Activated naive CD8-positive, alpha-beta T cell treated with anti-CD3 and anti-CD28 coated beads, Interleukin-2, amount 10 ng/mL, durations not matched to agents 7 days and 5 days (primary cell): ENCODE measurements at regions not wholly inside any gene's neighbourhood (a gene's known extent, or its start where the extent isn't known, plus 50 kb on each side); places are given as distances from the start of the nearest gene placed in this dataset.
"Not testable (repeated sequence)": the region's sequence is repeated elsewhere in the genome, so short reads cannot be mapped to it uniquely, and the experiment has no call there.

Experiments
- ATAC-seq: fragments of 150-1000 bp; cut with Tn5 transposase; one replicate; pipeline ENCODE4 v1.10.0; 2021; ENCODE audit warnings: low read depth, moderate library complexity
- POLR2A ChIA-PET: fragments of 350-600 bp; sonication (Branson Sonifier 250); formaldehyde crosslinking; loops from one replicate; lab custom pipeline; 2021; ENCODE audit warnings: antibody characterized with exemption; lab: Charles Lee
- DNase-seq: peaks from one replicate; pipeline ENCODE4 v3.0.0; 2021
- H3K27ac Mint-ChIP-seq: one replicate; pipeline ENCODE4 v1.8.0; 2022; ENCODE audit warnings: mild to moderate bottlenecking, mixed read lengths
- H3K27me3 Mint-ChIP-seq: one replicate; pipeline ENCODE4 v1.8.0; 2022; ENCODE audit warnings: mild to moderate bottlenecking, moderate library complexity, mixed read lengths
- H3K36me3 Mint-ChIP-seq: one replicate; pipeline ENCODE4 v1.8.0; 2021; ENCODE audit warnings: mild to moderate bottlenecking, mixed read lengths
- H3K4me1 Mint-ChIP-seq: one replicate; pipeline ENCODE4 v1.8.0; 2021; ENCODE audit warnings: mixed read lengths
- H3K4me3 Mint-ChIP-seq: one replicate; pipeline ENCODE4 v1.8.0; 2022; ENCODE audit warnings: mild to moderate bottlenecking, moderate library complexity, mixed read lengths
- H3K9me3 Mint-ChIP-seq: one replicate; pipeline ENCODE4 v1.8.0; 2021; ENCODE audit warnings: mixed read lengths

DNA sequence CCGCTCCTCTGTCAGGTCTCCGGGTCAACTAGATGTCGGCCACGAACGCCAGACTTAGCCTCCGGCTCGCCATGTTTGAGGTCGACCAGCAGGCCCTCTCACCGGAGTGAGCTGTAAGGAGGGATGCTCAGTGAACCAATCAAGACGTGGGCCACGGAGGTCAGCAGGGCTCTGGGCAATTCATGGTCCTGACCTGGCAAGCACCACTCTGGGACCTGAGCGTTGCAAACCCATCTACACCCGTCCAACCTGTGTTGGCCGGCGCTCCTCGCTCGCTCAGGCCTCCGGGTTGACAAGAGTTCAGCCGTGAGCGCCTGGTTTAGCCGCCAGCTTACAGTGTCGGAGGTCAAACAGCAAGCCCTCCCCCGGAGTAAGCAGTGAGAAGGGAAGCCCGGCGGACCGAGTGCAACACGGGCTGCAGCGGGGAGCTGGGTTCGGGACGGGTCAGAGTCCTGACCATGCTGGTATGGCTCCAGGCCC is 1361.9 kb downstream of the UQCRFS1 start:
- H3K27ac Mint-ChIP-seq = no peak overlapping the region

DNA sequence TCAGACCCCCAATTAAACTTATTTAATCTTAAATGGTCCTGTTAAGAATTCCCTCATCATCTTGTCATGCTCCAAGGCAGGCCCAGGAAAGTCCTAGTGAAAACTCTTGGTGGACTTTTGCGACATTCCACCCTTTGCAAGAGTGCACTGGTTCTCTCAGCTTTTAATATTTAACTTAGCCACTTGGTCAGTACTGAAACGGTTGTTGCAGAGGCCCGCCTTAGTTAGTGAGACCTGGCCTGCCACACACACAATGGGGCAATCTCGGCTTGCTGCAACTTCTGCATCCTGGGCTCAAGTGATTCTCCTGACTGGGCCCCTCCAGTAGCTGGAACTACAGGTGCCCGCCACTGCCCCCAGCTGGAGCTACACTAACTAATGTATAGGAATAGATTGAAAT is 1366.0 kb downstream of the UQCRFS1 start:
- Mint-ChIP-seq H3K4me3 (no peak overlapping the region), H3K9me3 (peaks cover 38% of the 10 kb centered on the region), H3K4me1 (no peaks in the 10 kb centered on the region), H3K27me3 (no peaks in the 10 kb centered on the region), H3K36me3 (peaks cover 3% of the 10 kb centered on the region), H3K27ac (no peak overlapping the region)
- POLR2A ChIA-PET = no interaction called here
- ATAC-seq (no peak), DNase-seq (no peak)

More for the DNA sequence above, 1361.9 kb downstream of the UQCRFS1 start:
- H3K9me3 Mint-ChIP-seq = peaks cover 31% of the 10 kb centered on the region
- no peaks in the 10 kb centered on the region for H3K4me1 Mint-ChIP-seq
- H3K4me3 Mint-ChIP-seq = no peak overlapping the region
- ATAC-seq (no peak), DNase-seq (no peak)
- POLR2A ChIA-PET = no interaction called here
- H3K36me3 Mint-ChIP-seq = no peaks in the 10 kb centered on the region
- no peaks in the 10 kb centered on the region for H3K27me3 Mint-ChIP-seq

DNA sequence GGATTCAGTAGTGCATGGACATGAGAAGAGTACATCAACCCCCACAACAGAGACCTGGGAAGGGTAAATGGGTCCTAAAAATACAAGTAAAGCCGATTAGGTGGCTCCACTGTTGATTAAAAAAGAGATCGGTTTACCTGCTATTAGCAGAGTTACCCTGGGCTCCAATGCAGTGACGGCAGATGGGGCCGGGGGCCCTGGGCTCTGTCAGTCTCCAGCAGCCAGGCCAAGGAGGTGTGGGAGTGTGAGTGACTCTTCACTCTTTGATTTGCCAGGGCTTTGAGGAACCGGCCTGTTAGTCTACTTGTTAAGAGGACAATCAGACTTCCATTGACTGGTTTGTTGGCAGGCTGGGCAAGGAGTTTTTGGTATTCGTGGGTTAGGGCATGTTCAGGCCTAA is 1368.7 kb downstream of the UQCRFS1 start:
- no peak for DNase-seq
- POLR2A ChIA-PET = no interaction called here
- Mint-ChIP-seq H3K27me3 (no peaks in the 10 kb centered on the region), H3K9me3 (peaks cover 42% of the 10 kb centered on the region), H3K4me3 (no peak overlapping the region), H3K36me3 (peaks cover 3% of the 10 kb centered on the region), H3K27ac (no peak overlapping the region), H3K4me1 (no peaks in the 10 kb centered on the region)
- no peak for ATAC-seq

DNA sequence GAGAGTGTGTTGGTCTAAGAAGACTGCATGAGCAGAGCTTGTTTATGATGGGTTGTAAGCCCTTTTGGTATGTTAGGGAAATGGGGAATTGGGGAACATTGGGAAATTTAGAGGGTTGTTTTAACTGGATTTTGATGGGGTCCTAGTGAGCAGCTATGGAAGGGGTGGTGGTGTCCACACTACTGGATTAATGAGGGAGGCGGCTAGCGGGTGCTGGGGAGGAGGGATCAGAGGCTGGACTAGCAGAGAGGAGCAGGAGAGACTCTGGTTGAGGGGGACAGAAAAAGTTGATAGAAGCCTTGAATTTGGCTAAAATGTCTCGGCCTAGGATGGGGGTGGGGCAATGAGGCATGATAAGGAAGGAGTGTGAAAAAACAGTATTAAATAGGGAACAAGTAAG is 1369.1 kb downstream of the UQCRFS1 start:
- Mint-ChIP-seq H3K27me3 (no peaks in the 10 kb centered on the region), H3K9me3 (peaks cover 38% of the 10 kb centered on the region), H3K36me3 (peaks cover 3% of the 10 kb centered on the region), H3K4me1 (no peaks in the 10 kb centered on the region), H3K4me3 (no peak overlapping the region), H3K27ac (no peak overlapping the region)
- DNase-seq (no peak), ATAC-seq (no peak)
- POLR2A ChIA-PET = no interaction called here

DNA sequence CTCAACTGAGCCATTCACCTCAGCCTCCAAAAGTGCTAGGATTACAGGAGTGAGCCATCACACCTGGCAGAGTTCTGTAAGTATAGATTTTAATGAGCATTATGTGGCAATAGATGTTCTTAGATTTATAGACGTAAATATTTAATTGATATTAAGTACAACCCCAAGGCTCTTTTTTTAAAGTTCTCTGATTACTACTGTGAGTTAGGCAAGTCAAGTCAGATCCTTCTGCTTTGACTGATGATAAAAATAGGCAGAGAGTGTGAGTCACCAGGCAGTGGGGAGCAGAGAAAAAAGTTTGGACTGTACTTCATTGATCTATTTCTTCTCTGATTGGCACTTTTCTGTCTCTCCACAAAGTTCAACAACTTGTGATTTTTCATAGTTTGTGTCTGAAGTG is 1379.9 kb downstream of the UQCRFS1 start:
- Mint-ChIP-seq H3K4me1 (no peaks in the 10 kb centered on the region), H3K27ac (no peak overlapping the region), H3K4me3 (no peak overlapping the region), H3K36me3 (no peaks in the 10 kb centered on the region), H3K27me3 (no peaks in the 10 kb centered on the region), H3K9me3 (peaks cover 12% of the 10 kb centered on the region)
- ATAC-seq (no peak), DNase-seq (no peak)
- POLR2A ChIA-PET = no interaction called here

DNA sequence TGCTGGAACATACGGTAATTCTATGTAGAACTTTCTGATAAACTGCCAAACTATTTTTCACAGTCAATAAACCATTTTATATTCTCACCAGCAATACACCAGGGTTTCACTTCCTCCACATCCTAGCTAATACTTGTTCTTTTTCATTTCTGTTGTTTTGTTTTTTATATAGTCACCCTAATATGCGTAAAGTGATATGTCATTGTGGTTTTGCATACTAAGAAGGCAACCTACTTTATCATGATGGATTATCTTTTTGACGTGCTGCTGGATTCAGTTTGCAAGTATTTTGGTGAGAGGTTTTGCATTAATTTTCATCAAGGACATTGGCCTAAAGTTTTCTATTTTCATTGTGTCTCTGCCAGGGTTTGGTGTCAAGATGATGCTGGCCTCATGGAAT is 1384.1 kb downstream of the UQCRFS1 start:
- no peak overlapping the region for H3K4me3 Mint-ChIP-seq
- ATAC-seq (no peak), DNase-seq (no peak)
- peaks cover 8% of the 10 kb centered on the region for H3K9me3 Mint-ChIP-seq
- no peaks in the 10 kb centered on the region for H3K36me3 Mint-ChIP-seq
- POLR2A ChIA-PET = no interaction called here
- no peaks in the 10 kb centered on the region for H3K27me3 Mint-ChIP-seq
- no peak overlapping the region for H3K27ac Mint-ChIP-seq
- no peaks in the 10 kb centered on the region for H3K4me1 Mint-ChIP-seq

DNA sequence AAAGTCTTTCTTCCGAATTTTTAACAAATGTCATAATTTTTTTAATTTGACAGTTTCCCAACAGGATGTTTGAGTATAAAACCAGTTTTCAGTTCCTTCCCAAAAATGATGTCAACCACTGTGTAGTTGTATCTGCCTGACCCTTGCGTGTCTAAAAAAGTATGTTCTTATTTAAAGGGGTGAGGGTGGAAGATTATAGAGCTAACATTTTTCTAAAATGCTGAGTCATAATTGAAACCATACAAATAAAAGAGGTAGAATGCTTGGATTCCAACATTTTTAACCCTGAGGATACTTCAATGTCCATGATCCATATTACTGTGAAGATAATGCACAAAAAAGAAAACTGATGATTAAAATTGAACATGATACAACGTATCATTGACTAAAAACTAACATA is 1388.8 kb downstream of the UQCRFS1 start:
- H3K9me3 Mint-ChIP-seq = peaks cover 17% of the 10 kb centered on the region
- DNase-seq (no peak), ATAC-seq (no peak)
- POLR2A ChIA-PET = no interaction called here
- H3K36me3 Mint-ChIP-seq = peaks cover 3% of the 10 kb centered on the region
- H3K27me3 Mint-ChIP-seq = no peaks in the 10 kb centered on the region
- no peak overlapping the region for H3K27ac Mint-ChIP-seq
- no peak overlapping the region for H3K4me3 Mint-ChIP-seq
- no peaks in the 10 kb centered on the region for H3K4me1 Mint-ChIP-seq

DNA sequence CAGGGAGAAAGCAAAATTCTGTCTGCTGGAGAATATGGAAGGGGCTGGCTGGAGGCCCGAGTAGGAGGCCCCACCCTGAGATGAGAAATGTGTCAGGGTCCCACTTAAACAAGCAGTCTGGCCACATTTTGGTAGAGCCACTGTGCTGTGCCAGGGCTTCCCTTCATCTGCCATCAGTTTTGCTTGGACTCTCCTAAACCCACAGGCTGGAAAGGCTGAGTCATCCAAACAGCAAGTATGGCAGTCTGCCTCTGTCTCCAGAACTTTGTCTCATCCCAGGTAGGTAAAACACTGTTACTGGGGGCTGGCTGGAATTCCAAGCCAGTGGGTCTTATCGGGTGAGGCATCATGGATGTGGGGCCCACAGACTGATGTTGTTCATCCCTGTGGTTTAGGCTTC is 1390.6 kb downstream of the UQCRFS1 start:
- Mint-ChIP-seq H3K27me3 (no peaks in the 10 kb centered on the region), H3K36me3 (peaks cover 3% of the 10 kb centered on the region), H3K9me3 (peaks cover 27% of the 10 kb centered on the region), H3K4me3 (no peak overlapping the region), H3K27ac (no peak overlapping the region), H3K4me1 (no peaks in the 10 kb centered on the region)
- DNase-seq (no peak), ATAC-seq (no peak)
- POLR2A ChIA-PET = no interaction called here

DNA sequence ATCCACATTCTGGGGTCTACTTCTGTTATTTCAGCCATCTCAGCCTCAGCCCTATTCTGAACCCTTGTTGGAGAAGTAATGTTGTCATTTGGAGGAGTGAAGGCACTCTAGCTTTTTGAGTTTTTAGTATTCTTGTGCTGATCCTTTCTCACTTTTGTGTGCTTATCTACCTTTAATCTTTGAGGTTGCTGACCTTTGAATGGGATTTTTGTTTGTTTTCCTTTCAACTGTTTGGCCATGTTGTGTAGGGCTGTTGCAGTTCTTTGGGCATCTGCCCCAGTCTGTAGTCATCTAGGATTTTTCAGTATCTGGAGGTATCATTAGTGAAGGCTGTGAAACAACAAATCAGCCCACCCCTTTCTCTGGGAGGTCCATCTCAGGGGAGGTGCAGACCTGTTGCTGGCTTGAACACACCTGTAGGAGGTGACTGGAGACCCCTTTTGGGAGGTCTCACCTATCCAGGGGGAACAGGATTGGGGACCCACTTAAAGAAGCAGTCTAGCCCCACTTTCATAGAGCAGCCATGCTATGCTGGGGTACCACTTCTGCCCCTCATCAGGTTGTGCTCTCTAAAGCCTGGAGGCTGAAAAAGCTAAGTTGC is 1391.4 kb downstream of the UQCRFS1 start:
- POLR2A ChIA-PET = no interaction called here
- DNase-seq = no peak
- peaks cover 33% of the 10 kb centered on the region for H3K9me3 Mint-ChIP-seq
- H3K36me3 Mint-ChIP-seq = peaks cover 3% of the 10 kb centered on the region
- H3K4me1 Mint-ChIP-seq = no peaks in the 10 kb centered on the region
- H3K27me3 Mint-ChIP-seq = no peaks in the 10 kb centered on the region
- H3K27ac Mint-ChIP-seq = no peak overlapping the region
- no peak for ATAC-seq
- no peak overlapping the region for H3K4me3 Mint-ChIP-seq

DNA sequence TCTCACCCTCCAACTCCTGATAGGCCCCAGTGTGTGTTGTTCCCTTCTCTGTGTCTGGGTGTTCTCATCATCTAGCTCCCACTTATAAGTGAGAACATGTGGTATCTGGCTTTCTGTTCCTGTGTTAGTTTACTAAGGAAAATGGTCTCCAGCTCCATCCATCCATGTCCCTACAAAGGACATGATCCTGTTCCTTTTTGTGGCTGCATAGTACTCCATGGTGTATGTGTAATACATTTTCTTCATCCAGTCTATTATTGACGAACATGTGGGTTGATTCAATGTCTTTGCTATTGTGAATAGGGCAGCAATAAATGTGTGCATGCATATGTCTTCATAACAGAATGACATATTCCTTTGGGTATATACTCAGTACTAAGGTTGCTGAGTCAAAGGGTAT is 1397.0 kb downstream of the UQCRFS1 start:
- ATAC-seq (no peak), DNase-seq (no peak)
- Mint-ChIP-seq H3K4me1 (no peaks in the 10 kb centered on the region), H3K4me3 (no peak overlapping the region), H3K27ac (no peak overlapping the region), H3K36me3 (peaks cover 2% of the 10 kb centered on the region), H3K9me3 (peaks cover 24% of the 10 kb centered on the region), H3K27me3 (no peaks in the 10 kb centered on the region)
- POLR2A ChIA-PET = no interaction called here

DNA sequence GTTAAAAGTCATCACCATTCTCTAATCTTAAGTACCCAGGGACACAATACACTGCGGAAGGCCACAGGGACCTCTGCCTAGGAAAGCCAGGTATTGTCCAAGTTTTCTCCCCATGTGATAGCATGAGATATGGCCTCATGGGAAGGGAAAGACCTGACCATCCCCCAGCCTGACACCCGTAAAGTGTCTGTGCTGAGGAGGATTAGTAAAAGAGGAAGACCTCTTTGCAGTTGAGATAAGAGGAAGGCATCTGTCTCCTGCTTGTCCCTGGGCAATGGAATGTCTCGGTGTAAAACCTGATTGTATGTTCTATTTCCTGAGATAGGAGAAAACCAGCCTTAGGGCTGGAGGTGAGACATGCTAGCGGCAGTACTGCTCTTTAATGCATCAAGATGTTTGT is 1398.1 kb downstream of the UQCRFS1 start:
- H3K27me3 Mint-ChIP-seq, DNase-seq, POLR2A ChIA-PET, H3K36me3 Mint-ChIP-seq, H3K4me1 Mint-ChIP-seq, H3K27ac Mint-ChIP-seq, ATAC-seq, H3K4me3 Mint-ChIP-seq: not testable (repeated sequence)
- H3K9me3 Mint-ChIP-seq = peaks cover 24% of the 10 kb centered on the region

DNA sequence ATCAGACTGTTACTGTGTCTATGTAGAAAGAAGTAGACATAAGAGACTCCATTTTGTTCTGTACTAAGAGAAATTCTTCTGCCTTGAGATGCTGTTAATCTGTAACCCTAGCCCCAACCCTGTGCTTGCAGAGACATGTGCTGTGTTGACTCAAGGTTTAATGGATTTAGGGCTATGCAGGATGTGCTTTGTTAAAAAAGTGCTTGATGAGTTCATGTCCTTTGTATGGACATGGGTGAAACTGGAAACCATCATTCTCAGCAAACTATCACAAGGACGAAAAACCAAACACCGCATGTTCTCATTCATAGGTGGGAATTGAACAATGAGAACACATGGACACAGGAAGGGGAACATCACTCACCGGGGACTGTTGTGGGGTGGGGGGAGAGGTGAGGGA is 1398.7 kb downstream of the UQCRFS1 start:
- H3K27me3 Mint-ChIP-seq, H3K27ac Mint-ChIP-seq, H3K4me3 Mint-ChIP-seq, ATAC-seq, POLR2A ChIA-PET, H3K4me1 Mint-ChIP-seq, DNase-seq, H3K36me3 Mint-ChIP-seq: not testable (repeated sequence)
- H3K9me3 Mint-ChIP-seq = peaks cover 24% of the 10 kb centered on the region

DNA sequence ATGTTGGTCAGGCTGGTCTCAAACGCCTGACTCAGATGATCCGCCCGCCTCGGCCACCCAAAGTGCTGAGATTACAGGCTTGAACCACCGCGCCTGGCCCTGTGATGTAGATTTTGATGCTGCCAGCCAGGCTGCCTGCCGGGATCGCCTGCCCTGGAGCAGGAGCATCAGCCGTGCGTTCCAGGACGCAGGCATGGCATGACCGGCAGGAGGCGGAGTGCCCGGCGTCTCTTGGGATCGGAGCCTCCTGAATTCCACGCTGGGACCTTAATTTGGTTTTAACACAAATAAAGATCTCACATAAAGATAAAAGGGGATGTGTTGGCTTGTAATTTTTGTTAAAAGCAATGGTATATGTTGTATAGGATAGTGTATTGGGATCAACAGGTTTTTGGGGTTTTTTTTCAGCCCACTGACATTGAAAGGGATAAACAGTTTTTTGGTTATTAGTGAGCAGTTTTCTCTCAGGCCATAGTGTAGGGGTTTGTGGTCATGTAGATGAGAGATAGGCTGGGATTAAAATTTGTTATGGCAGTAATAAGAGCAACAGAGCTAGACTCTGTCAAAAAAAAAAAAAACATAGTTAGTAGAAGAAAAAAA is 1406.4 kb downstream of the UQCRFS1 start:
- Mint-ChIP-seq H3K36me3 (peaks cover 26% of the 10 kb centered on the region), H3K27me3 (no peaks in the 10 kb centered on the region), H3K4me3 (no peak overlapping the region), H3K4me1 (no peaks in the 10 kb centered on the region), H3K27ac (no peak overlapping the region), H3K9me3 (no peaks in the 10 kb centered on the region)
- POLR2A ChIA-PET = interaction anchor here (0.8 kb wide), 1 partner anchor 289 kb away, joined by 3 read pairs; no protein-coding TSS in a partner anchor
- no peak for ATAC-seq
- DNase-seq = no peak

DNA sequence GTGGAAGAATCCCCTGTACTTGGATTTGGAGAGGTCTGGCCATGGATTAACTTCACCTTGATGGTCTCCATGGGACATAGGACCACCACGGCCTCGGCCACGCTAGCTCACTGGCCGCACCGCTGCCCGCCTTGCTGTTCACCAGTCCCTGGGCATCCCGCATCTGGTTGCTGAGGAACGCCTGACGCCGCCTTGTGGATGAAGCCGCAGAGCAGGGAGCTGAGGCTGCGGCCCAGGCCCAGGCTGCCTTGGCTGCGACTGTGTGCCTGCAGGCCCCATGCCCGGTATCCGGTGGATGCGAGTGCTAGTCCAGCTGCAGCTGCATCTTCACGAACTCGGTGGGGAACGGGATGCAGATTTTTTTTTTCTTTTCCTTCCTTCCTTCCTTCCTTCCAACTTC is 1407.1 kb downstream of the UQCRFS1 start:
- POLR2A ChIA-PET = no interaction called here
- no peak overlapping the region for H3K27ac Mint-ChIP-seq

More for the DNA sequence above, 1407.1 kb downstream of the UQCRFS1 start:
- ATAC-seq (no peak), DNase-seq (no peak)
- Mint-ChIP-seq H3K4me3 (no peak overlapping the region), H3K36me3 (peaks cover 28% of the 10 kb centered on the region), H3K4me1 (no peaks in the 10 kb centered on the region), H3K9me3 (no peaks in the 10 kb centered on the region), H3K27me3 (no peaks in the 10 kb centered on the region)
